A673 (cell line): ENCODE measurements at regions not wholly inside any gene's neighbourhood (a gene's known extent, or its start where the extent isn't known, plus 50 kb on each side); places are given as distances from the start of the nearest gene placed in this dataset.

Source experiments
- BruUV-seq: library from RNA; stranded (reverse); fragments of 400-500 nt; replicated peaks from 2 replicates; lab custom pipeline; 2021; lab: Mats Ljungman, UMichigan
- CTCF ChIA-PET: fragments of 300-600 bp; sonication (Branson Sonifier 250); formaldehyde crosslinking; loops from one replicate; lab custom pipeline; 2022; ENCODE audit warnings: antibody characterized with exemption; lab: Charles Lee
- POLR2A ChIA-PET: fragments of 300-600 bp; sonication (Branson Sonifier 250); formaldehyde crosslinking; loops from one replicate; lab custom pipeline; 2022; ENCODE audit warnings: antibody characterized with exemption; ENCODE audit not compliant: low non-redundant PET; lab: Charles Lee
- DNase-seq: peaks from one replicate; pipeline ENCODE4 v3.0.0-alpha.2; 2015; ENCODE audit warnings: low spot score
- H3K27ac ChIP-seq: fragments of 200-600 bp; sonication (generic); 2 replicates; pipeline ENCODE4 v1.5.1; 2016; ENCODE audit warnings: mixed run types, low read depth, mild to moderate bottlenecking, mixed read lengths, antibody characterized with exemption, low read length; ENCODE audit not compliant: poor library complexity, severe bottlenecking
- H3K27me3 ChIP-seq: fragments of 200-600 bp; sonication (generic); replicated peaks from 2 replicates; pipeline ENCODE4 v1.6.1; 2017; ENCODE audit warnings: mixed run types, low read depth, mild to moderate bottlenecking, mixed read lengths, antibody characterized with exemption, low read length; ENCODE audit not compliant: insufficient read depth, poor library complexity
- H3K36me3 ChIP-seq: fragments of 200-600 bp; sonication (generic); 2 replicates; pipeline ENCODE4 v1.6.1; 2016; ENCODE audit warnings: mixed run types, mild to moderate bottlenecking, mixed read lengths, antibody characterized with exemption, low read length; ENCODE audit not compliant: insufficient read depth, poor library complexity, severe bottlenecking
- H3K4me1 ChIP-seq: fragments of 200-600 bp; sonication (generic); 2 replicates; pipeline ENCODE4 v1.6.1; 2017; ENCODE audit warnings: mixed run types, mild to moderate bottlenecking, mixed read lengths, antibody characterized with exemption, low read length; ENCODE audit not compliant: insufficient read depth, poor library complexity, severe bottlenecking
- H3K4me3 ChIP-seq: fragments of 200-600 bp; sonication (generic); 2 replicates; pipeline ENCODE4 v1.5.1; 2016; ENCODE audit warnings: low read depth, mixed run types, mild to moderate bottlenecking, mixed read lengths, low read length; ENCODE audit not compliant: poor library complexity, severe bottlenecking
- H3K9me3 ChIP-seq: fragments of 200-600 bp; sonication (generic); 2 replicates; pipeline ENCODE4 v1.6.1; 2016; ENCODE audit warnings: mixed run types, low read depth, mild to moderate bottlenecking, mixed read lengths, antibody characterized with exemption, low read length; ENCODE audit not compliant: poor library complexity, severe bottlenecking
- CTCF ChIP-seq: fragments of 300-800, 200-600 bp; sonication (generic); conservative IDR thresholded peaks from 2 replicates; pipeline ENCODE4 v1.5.1; 2017; ENCODE audit warnings: low read depth, mild to moderate bottlenecking, antibody characterized with exemption, low read length, moderate library complexity, mixed read lengths
- EZH2 ChIP-seq: fragments of 200-600 bp; sonication (generic); IDR thresholded peaks from 2 replicates; pipeline ENCODE4 v1.6.1; 2017; ENCODE audit warnings: borderline replicate concordance, low read depth, mild to moderate bottlenecking, mixed read lengths, antibody characterized with exemption, low read length; ENCODE audit not compliant: poor library complexity, severe bottlenecking
- intact Hi-C: fragments of 100-400 bp; cut with micrococcal nuclease; formaldehyde crosslinking; loops from one replicate; pipeline ENCODE4 v1.10.0; 2022; ENCODE audit not compliant: unreplicated experiment

- Histone ChIP-seq H3K4me3 (no peak overlapping the region), H3K27me3 (no peaks in the 10 kb centered on the region), H3K36me3 (no peaks in the 10 kb centered on the region), H3K27ac (no peak overlapping the region), H3K9me3 (no peaks in the 10 kb centered on the region), H3K4me1 (peaks cover 3% of the 10 kb centered on the region)
- TF ChIP-seq CTCF (no peak), EZH2 (no peak)
- CTCF ChIA-PET = no interaction called here
- intact Hi-C loops = no loop called here
- no TSS peak for BruUV-seq
- POLR2A ChIA-PET = no interaction called here
- no peak for DNase-seq
Measured at GRCh38 chr12:127223011-127223410, 1044.0 kb upstream of the TMEM132C start.

GRCh38 chr12:127223731-127224130 is 1043.2 kb upstream of the TMEM132C start:
- TF ChIP-seq EZH2 (no peak), CTCF (no peak)
- POLR2A ChIA-PET = no interaction called here
- Histone ChIP-seq H3K4me1 (peaks cover 3% of the 10 kb centered on the region), H3K27ac (no peak overlapping the region), H3K9me3 (no peaks in the 10 kb centered on the region), H3K36me3 (no peaks in the 10 kb centered on the region), H3K27me3 (no peaks in the 10 kb centered on the region), H3K4me3 (no peak overlapping the region)
- intact Hi-C loops = no loop called here
- BruUV-seq = no TSS peak
- CTCF ChIA-PET = no interaction called here
- DNase-seq = no peak

GRCh38 chr12:127230843-127231260 is 1036.1 kb upstream of the TMEM132C start:
- H3K9me3 ChIP-seq = no peaks in the 10 kb centered on the region
- no peaks in the 10 kb centered on the region for H3K27me3 ChIP-seq
- no peak overlapping the region for H3K27ac ChIP-seq
- peaks cover 6% of the 10 kb centered on the region for H3K4me1 ChIP-seq
- TF ChIP-seq CTCF (no peak), EZH2 (no peak)
- ChIA-PET CTCF (no interaction called here), POLR2A (no interaction called here)
- intact Hi-C loops = no loop called here
- no peaks in the 10 kb centered on the region for H3K36me3 ChIP-seq
- H3K4me3 ChIP-seq = no peak overlapping the region
- peak; percentile 59 for DNase-seq
- no TSS peak for BruUV-seq
